OCI-LY3 (cell line): ENCODE measurements at regions not wholly inside any gene's neighbourhood (a gene's known extent, or its start where the extent isn't known, plus 50 kb on each side); places are given as distances from the start of the nearest gene placed in this dataset.
"Not testable (repeated sequence)": the region's sequence is repeated elsewhere in the genome, so short reads cannot be mapped to it uniquely, and the experiment has no call there.

ENCODE experiments used
- EZH2phosphoT487 ChIP-seq: fragments of 200-600 bp; shearing (Covaris generic); IDR thresholded peaks from 2 replicates; pipeline ENCODE4 v1.6.1; 2018; ENCODE audit warnings: antibody characterized with exemption, mixed run types, low read depth
- TF ChIP-seq, protein P1 (sequence below): fragments of 200-600, 300-600 bp; sonication (generic); IDR thresholded peaks from 2 replicates; pipeline ENCODE4 v1.5.1; 2014; ENCODE audit warnings: antibody characterized with exemption, low read length, low read depth

DNA sequence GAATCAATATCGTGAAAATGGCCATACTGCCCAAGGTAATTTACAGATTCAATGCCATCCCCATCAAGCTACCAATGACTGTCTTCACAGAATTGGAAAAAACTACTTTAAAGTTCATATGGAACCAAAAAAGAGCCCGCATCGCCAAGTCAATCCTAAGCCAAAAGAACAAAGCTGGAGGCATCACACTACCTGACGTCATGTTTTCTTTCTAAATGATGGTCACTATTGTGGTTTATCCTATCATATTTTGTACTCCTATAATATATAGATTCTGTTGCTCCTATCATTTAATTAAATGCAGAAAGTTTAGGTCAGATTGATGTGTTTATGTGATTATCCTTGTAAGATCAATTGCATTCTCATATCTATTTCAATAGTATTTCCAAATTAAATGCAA, 796.9 kb upstream of the NCAM2 start:
- TF ChIP-seq, protein P1, sequence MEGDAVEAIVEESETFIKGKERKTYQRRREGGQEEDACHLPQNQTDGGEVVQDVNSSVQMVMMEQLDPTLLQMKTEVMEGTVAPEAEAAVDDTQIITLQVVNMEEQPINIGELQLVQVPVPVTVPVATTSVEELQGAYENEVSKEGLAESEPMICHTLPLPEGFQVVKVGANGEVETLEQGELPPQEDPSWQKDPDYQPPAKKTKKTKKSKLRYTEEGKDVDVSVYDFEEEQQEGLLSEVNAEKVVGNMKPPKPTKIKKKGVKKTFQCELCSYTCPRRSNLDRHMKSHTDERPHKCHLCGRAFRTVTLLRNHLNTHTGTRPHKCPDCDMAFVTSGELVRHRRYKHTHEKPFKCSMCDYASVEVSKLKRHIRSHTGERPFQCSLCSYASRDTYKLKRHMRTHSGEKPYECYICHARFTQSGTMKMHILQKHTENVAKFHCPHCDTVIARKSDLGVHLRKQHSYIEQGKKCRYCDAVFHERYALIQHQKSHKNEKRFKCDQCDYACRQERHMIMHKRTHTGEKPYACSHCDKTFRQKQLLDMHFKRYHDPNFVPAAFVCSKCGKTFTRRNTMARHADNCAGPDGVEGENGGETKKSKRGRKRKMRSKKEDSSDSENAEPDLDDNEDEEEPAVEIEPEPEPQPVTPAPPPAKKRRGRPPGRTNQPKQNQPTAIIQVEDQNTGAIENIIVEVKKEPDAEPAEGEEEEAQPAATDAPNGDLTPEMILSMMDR = not testable (repeated sequence)
- TF ChIP-seq EZH2phosphoT487 = not testable (repeated sequence)
